Muscle layer of duodenum (tissue), 2 donors: ENCODE measurements at regions not wholly inside any gene's neighbourhood (a gene's known extent, or its start where the extent isn't known, plus 50 kb on each side); places are given as distances from the start of the nearest gene placed in this dataset.

Experiments used
- H3K27ac ChIP-seq: one replicate; pipeline ENCODE4 v1.7.0; 2013; ENCODE audit warnings: mild to moderate bottlenecking, low read length
- H3K27me3 ChIP-seq: one replicate; pipeline ENCODE4 v1.7.0; 2013; ENCODE audit warnings: low read depth, mild to moderate bottlenecking, control low read depth, low read length
- H3K36me3 ChIP-seq, 2 donors: one replicate each; pipeline ENCODE4 v1.7.0; 2013; ENCODE audit warnings: low read length in 2 of 2, control low read depth in 1 of 2, mild to moderate bottlenecking in 1 of 2; ENCODE audit not compliant: insufficient read depth in 2 of 2, control insufficient read depth in 1 of 2
- H3K4me1 ChIP-seq, 2 donors: one replicate each; pipeline ENCODE4 v1.7.0; 2013; ENCODE audit warnings: low read length in 2 of 2, mild to moderate bottlenecking in 2 of 2, control low read depth in 1 of 2, moderate library complexity in 1 of 2; ENCODE audit not compliant: insufficient read depth in 2 of 2, control insufficient read depth in 1 of 2
- H3K4me3 ChIP-seq, 2 donors: one replicate each; pipeline ENCODE4 v1.7.0; 2013; ENCODE audit warnings: low read length in 2 of 2, low read depth in 1 of 2, mild to moderate bottlenecking in 1 of 2
- H3K9me3 ChIP-seq, 2 donors: one replicate each; pipeline ENCODE4 v1.7.0; 2013; ENCODE audit warnings: low read length in 2 of 2, control low read depth in 1 of 2, mild to moderate bottlenecking in 1 of 2; ENCODE audit not compliant: control insufficient read depth in 1 of 2
- donor health status: healthy.

DNA sequence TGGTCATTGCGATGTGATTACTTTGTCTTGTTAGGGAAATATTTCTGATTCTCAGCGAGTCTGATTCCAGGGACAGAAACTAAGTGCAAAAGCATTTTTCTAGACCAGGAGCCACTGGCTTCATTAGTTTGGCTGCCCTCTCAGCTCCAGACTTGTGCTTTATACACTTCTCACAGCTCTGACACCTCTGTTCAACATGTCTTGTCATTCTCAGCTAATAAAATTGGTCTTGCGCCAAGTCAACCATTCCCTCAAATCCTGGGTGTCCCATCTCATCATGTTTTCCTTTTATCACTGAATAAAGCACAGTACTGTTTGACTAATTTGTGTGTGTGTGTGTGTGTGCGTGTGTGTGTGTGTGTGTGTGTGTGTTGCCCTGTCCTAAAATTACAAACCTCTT is 215.5 kb upstream of the EPHA4 start:
- no peaks in the 10 kb centered on the region for H3K36me3 ChIP-seq
- no peaks in the 10 kb centered on the region for H3K27me3 ChIP-seq
- no peaks in the 10 kb centered on the region for H3K4me1 ChIP-seq
- no peaks in the 10 kb centered on the region for H3K9me3 ChIP-seq
- no peak overlapping the region for H3K4me3 ChIP-seq
- no peak overlapping the region for H3K27ac ChIP-seq

DNA sequence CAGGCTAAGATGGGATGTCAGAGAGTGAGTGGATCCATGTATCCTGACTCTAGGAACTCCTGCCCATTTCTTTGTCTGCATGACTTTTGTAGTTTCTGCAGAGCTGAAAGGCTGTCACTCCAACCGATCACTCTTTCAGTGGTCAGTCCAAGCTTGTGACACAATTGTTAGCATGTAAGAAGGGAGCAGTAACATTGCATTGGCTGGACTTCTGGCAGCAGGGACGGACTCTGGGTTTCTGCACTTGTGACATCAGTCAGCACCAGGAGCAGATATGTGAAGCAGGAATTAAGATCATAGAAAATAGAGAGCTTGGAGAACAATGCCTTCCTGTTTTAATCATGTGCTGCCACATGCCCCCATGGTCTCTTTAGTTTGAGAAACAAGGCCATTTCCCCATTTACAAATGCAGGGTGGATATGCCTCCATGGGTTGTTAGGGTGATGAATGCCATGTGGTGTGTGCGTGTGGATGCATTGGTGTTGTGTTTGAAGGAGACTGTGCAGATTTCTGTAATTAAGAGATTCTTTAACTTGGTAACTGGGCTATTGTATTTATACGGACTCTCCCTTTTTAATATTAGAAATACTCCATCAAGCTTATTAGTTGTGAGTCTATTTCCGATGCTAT is 214.3 kb upstream of the EPHA4 start:
- H3K36me3 ChIP-seq = no peaks in the 10 kb centered on the region
- H3K27ac ChIP-seq = no peak overlapping the region
- H3K27me3 ChIP-seq = no peaks in the 10 kb centered on the region
- no peaks in the 10 kb centered on the region for H3K9me3 ChIP-seq
- no peaks in the 10 kb centered on the region for H3K4me1 ChIP-seq
- no peak overlapping the region for H3K4me3 ChIP-seq

DNA sequence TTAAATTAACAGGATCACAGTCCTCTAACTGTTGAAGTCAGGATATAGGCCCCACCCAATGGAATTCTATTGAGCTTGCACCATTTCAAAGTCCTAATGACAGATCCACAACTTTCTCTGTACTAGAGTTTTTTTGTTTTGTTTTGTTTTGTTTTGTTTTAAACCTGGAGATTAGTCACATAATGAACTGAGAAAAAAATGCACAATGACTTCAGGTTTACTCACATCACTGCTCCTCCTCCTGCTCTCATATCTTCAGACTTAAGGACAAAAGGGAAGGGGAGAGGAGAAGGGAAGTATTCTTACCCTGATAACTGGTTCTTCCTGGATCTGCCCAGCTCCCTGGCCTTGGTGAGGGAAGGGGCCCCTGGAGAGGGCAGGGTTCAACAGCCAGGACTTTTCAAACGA is 208.2 kb upstream of the EPHA4 start:
- Histone ChIP-seq H3K9me3 (no peaks in the 10 kb centered on the region), H3K4me1 (peaks cover 4 to 8% of the 10 kb centered on the region in 2 donors), H3K27me3 (no peaks in the 10 kb centered on the region), H3K4me3 (no peak overlapping the region), H3K27ac (peak overlapping the region; percentile 35), H3K36me3 (no peaks in the 10 kb centered on the region)

- H3K36me3 ChIP-seq = no peaks in the 10 kb centered on the region
- no peaks in the 10 kb centered on the region for H3K9me3 ChIP-seq
- peak overlapping the region; percentile 35 for H3K27ac ChIP-seq
- no peaks in the 10 kb centered on the region for H3K27me3 ChIP-seq
- H3K4me1 ChIP-seq = peaks cover 4 to 8% of the 10 kb centered on the region in 2 donors
- H3K4me3 ChIP-seq = no peak overlapping the region
These were observed 207.5 kb upstream of the EPHA4 start for GRCh38 chr2:221779614-221780067.

DNA sequence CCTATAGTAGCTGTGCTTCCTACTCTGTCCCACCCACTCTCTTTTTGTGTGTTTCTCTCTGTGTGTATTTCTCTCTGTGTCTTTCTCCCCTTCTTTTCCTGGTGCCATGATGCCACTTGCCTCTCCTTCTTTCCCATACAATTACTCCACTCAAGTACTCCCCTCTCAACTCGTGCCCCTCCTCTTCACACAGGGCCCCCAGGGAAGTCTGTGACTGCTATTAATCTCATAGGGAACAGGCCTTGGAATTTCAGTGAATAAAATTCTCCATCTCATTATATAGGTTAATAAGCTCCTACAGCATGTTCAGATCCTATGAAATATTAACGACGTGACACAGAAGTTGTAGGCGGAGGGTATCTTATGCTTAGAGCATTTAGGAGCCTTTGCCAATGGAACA is 205.9 kb upstream of the EPHA4 start:
- Histone ChIP-seq H3K4me3 (no peak overlapping the region), H3K27me3 (no peaks in the 10 kb centered on the region), H3K36me3 (no peaks in the 10 kb centered on the region), H3K27ac (no peak overlapping the region), H3K9me3 (no peaks in the 10 kb centered on the region), H3K4me1 (peaks cover 4 to 8% of the 10 kb centered on the region in 2 donors)

DNA sequence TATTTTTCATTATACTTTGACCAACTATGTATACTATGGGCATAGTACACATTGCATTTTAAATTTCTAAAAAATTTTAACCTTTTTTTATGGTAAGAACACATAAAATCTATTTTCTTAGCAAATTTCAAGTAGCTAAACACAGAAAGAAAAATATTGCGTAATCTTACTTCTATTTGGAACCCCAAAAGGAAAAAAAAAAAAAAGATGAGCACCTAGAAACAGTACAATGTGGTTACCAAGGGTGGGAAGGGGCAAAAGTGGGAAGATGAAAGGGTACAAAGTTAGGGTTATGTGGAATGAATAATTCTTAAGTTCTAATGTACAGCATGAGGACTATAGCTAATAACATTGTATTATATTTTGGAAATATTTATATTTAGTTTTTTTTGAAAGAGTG is 205.0 kb upstream of the EPHA4 start:
- Histone ChIP-seq H3K4me1 (peaks cover 4 to 8% of the 10 kb centered on the region in 2 donors), H3K27ac (no peak overlapping the region), H3K27me3 (no peaks in the 10 kb centered on the region), H3K4me3 (no peak overlapping the region), H3K36me3 (no peaks in the 10 kb centered on the region), H3K9me3 (no peaks in the 10 kb centered on the region)

- Histone ChIP-seq H3K36me3 (no peaks in the 10 kb centered on the region), H3K4me3 (no peak overlapping the region), H3K27me3 (no peaks in the 10 kb centered on the region), H3K4me1 (no peaks in the 10 kb centered on the region), H3K27ac (no peak overlapping the region), H3K9me3 (no peaks in the 10 kb centered on the region)
These were observed 203.0 kb upstream of the EPHA4 start for GRCh38 chr2:221775096-221775495.

DNA sequence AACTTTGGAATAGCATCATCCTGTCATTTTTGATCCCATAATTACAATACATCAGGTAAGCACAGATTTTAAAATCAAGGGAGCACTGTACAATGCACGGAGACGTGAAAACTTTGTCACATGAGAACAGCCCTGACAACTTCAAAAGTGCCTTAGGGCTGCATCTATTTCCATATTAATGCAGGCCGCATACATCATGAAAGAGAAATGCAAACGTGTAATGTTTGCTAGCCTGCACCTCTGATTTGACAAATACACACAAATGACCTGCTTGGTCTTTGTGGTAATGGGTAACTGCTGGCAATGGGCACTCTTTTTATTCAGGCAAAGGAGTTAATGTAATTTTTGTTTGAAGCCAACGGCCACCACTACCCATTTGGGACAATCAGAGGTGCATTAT is 202.0 kb upstream of the EPHA4 start:
- Histone ChIP-seq H3K27me3 (no peaks in the 10 kb centered on the region), H3K4me1 (no peaks in the 10 kb centered on the region), H3K36me3 (no peaks in the 10 kb centered on the region), H3K4me3 (no peak overlapping the region), H3K9me3 (no peaks in the 10 kb centered on the region), H3K27ac (no peak overlapping the region)

DNA sequence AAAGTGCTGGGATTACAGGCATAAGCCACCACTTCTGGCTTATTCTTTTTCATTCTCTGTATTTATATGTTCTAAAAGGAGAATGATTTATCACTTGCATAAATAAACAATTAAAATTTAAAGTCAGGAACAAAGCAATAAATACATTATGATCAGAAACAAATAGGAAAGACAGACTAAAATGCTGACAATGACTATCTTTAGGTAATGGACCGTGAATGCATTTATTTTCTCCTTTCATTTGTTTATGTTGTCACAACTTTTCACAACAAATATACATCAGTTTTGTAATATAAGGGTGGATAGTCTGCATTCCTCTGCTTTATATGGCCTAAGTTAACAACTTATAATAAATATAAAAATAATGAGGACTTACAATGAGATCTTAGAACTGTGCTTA is 199.2 kb upstream of the EPHA4 start:
- H3K4me1 ChIP-seq = no peaks in the 10 kb centered on the region
- no peaks in the 10 kb centered on the region for H3K36me3 ChIP-seq
- H3K27me3 ChIP-seq = no peaks in the 10 kb centered on the region
- no peak overlapping the region for H3K4me3 ChIP-seq
- H3K27ac ChIP-seq = no peak overlapping the region
- no peaks in the 10 kb centered on the region for H3K9me3 ChIP-seq

- Histone ChIP-seq H3K36me3 (no peaks in the 10 kb centered on the region), H3K27ac (no peak overlapping the region), H3K27me3 (no peaks in the 10 kb centered on the region), H3K9me3 (no peaks in the 10 kb centered on the region), H3K4me3 (no peak overlapping the region), H3K4me1 (no peaks in the 10 kb centered on the region)
These were observed 195.3 kb upstream of the EPHA4 start for GRCh38 chr2:221767106-221768012.

- H3K4me1 ChIP-seq = no peaks in the 10 kb centered on the region
- no peaks in the 10 kb centered on the region for H3K27me3 ChIP-seq
- no peak overlapping the region for H3K4me3 ChIP-seq
- no peaks in the 10 kb centered on the region for H3K36me3 ChIP-seq
- no peak overlapping the region for H3K27ac ChIP-seq
- no peaks in the 10 kb centered on the region for H3K9me3 ChIP-seq
These were observed 190.4 kb upstream of the EPHA4 start for GRCh38 chr2:221762496-221762895.
